8988T (cell line): ENCODE measurements at regions not wholly inside any gene's neighbourhood (a gene's known extent, or its start where the extent isn't known, plus 50 kb on each side); places are given as distances from the start of the nearest gene placed in this dataset.

Experiments used
- DNase-seq: peaks from one replicate; pipeline ENCODE4 v3.0.0; 2011

DNA sequence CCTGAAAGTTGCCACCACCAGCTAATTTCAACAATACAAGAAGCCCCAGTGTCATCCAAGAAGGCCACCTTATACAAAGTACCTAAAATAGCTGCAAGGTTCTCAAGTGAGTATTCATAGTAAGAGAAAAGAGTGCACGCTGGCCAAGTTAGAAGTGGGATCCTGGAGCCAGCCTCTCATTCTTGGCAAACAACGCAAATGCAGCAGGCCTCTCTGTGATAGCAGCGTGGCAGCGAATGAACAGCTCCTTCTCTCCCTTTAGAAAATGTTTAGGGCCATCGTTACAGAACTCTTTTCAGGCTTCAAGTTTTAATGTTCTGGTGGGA, 78.0 kb upstream of the IFNG-AS1 start:
- DNase-seq = no peak

- DNase-seq = no peak
Observed at GRCh38 chr12:67911789-67912188, 77.5 kb upstream of the IFNG-AS1 start.

DNA sequence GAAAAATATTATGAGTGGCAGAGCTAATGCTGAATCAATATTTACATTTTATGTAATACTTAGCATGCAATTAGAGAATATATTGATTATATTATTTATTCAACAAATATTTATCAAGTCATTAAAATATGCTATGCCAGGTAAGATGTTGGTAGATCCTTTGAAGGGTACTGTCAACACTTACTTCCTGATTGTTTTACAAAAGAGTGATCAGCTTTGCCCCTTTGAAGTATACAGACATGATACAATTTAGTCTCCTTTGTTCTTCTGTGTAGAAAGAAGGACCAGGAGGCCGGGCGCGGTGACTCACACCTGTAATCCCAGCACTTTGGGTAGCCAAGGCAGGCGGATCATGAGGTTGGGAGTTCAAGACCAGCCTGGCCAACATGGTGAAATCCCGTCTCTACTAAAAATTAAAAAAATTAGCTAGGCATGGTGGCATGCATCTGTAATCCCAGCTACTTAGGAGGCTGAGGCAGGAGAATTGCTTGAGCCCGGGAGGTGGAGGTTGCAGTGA, 73.9 kb upstream of the IFNG-AS1 start:
- no peak for DNase-seq

DNA sequence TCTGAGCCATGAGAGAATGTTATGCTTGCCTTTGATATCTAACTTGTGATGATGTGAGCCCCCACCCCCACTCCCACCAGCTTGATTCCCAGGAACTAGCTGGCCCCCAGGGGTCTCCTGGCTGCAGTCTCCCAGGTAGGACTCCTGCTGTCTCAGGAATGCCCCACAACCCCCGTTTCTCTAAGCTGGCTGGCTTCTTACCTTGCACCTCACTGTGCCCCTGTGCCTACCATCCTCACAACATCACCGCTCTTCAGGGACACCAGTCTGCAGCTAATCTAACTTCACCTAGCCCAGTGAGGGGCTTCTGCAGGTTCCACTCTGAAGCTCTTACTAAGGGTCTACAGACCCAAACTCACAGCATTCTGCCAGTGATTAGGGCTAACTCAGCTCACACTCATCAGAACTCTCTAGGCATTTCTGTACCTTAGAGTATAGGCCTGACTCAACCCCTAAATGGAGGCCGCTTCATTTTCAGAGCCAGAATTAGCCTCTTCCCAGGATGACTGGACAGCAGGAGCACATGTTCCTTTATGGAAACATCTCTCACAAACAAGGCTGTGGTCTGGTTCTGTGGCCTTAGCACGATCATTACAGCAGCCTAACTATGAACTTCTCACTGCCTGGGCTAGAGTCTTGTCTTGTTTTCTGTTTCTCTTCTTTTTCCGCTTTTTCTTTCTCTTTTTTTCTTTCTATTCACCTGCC, 72.8 kb upstream of the IFNG-AS1 start:
- no peak for DNase-seq

GRCh38 chr12:67917811-67918210, 71.4 kb upstream of the IFNG-AS1 start:
- DNase-seq = no peak

DNA sequence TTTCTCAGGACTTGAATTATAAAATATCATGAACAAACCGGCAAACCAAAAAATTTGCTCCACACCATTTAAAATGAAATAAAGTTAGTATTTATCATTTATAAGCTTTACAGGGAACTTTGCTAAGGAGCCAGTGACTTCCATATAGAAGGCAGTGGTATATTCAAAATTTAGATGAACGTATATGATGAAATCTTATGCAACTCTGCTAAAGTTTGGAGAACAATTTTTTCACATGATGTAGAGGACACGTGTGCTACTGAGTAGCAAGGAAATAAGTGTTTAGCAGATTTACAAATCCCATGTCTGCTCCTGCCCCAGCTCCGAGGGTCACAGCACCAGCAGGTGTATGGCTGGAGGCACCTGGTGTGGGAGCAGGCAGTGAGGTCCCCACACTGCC, 70.8 kb upstream of the IFNG-AS1 start:
- no peak for DNase-seq

DNA sequence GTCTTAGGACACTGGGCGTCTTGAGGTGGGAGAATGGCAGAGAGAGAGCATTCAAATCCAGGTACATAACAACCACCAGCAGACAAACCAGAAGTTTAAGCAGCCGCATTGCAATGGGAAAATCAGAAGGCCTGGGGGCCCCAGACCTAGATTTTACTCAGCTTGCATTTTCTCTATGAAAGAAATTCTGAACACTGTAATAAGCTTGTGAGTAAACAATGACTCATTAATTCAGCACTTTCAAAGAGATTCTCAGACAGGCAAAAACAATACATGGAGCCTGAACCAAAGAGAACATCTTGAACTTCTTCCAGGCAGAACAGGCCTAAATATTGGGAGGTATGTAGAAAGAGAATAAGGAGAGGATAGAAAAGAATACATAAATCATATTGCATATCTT, 69.8 kb upstream of the IFNG-AS1 start:
- DNase-seq = no peak

GRCh38 chr12:67920413-67920812, 68.8 kb upstream of the IFNG-AS1 start:
- no peak for DNase-seq

- no peak for DNase-seq
Observed at GRCh38 chr12:67921286-67921685, 68.0 kb upstream of the IFNG-AS1 start.

DNA sequence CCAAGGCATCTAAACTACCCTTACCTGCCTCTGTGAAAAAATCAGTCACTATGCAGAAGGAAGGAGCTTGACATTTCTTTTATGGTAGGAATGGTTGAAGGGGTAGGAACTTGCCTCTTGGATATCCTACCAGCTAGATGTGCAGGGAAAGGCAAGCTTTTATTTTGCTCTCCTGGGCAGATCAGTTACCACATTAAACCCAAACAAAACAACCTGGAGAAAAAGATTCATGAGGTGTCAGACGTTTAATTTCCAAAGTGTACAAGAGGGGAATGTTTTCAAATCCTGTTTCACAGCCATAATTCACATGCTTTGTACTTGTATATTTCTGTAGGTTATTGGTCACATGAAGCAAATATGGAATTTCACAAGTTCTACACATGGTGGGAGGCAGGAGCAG, 67.0 kb upstream of the IFNG-AS1 start:
- DNase-seq = no peak

GRCh38 chr12:67925077-67925476, 64.2 kb upstream of the IFNG-AS1 start:
- no peak for DNase-seq

GRCh38 chr12:67925552-67925951, 63.7 kb upstream of the IFNG-AS1 start:
- DNase-seq = no peak

DNA sequence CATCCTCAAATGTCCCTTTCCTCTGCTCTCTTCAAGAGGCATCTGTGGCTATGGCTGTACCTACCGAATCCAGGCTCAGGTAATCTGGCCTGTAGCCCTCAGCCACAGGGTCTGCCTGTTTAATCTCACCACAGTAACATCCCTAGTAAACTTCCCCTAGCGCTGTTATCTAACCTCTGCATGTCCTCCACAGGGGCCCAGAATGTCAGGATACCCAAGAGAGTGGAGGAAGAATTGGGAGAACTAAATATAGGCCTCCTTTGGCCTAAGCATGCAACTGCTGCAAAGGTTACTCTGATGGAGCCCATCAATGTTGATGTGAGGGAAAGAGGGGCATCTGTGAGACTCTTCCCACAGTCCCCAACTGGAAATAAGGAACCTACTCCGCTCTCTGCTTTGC, 63.2 kb upstream of the IFNG-AS1 start:
- no peak for DNase-seq

DNA sequence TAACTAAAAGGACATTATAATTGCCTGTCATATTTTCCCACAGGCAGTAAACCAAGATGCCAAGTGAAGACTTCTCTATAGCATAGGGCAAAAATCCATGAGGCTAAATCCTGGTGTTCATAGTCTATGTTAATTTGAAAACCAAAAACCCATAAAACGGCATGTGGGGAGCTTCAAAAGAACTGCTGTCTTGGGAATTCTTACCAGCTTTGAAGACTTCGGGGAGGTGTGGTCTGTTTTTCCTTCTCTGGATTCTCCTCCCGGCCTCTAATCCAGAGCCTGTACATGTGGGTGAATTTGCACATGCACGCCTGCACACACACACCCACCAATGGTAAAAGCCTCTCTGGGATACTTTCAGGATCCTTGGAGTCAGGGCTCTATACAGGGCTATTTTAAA, 61.9 kb upstream of the IFNG-AS1 start:
- no peak for DNase-seq

GRCh38 chr12:67927815-67928214, 61.4 kb upstream of the IFNG-AS1 start:
- no peak for DNase-seq

- DNase-seq = no peak
Observed at GRCh38 chr12:67928621-67929383, 60.4 kb upstream of the IFNG-AS1 start.

DNA sequence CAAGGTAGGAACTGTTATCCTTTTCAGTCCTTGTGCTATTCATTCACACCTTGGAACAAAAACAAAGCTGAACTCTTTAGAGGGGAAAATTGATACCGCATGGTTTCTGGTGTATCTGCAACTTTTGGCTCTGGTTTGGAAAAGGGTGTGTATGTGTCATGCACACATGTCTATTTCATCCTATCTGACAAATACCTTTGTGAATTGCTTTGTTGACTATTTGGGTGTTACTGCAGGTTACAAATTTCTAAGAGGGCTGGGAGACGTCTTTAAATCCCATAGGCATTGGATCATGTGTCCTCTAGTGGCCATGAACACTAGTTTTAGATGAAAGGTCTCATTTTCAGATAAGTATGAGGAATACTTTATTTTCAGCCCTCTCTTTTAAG, 59.9 kb upstream of the IFNG-AS1 start:
- no peak for DNase-seq

DNA sequence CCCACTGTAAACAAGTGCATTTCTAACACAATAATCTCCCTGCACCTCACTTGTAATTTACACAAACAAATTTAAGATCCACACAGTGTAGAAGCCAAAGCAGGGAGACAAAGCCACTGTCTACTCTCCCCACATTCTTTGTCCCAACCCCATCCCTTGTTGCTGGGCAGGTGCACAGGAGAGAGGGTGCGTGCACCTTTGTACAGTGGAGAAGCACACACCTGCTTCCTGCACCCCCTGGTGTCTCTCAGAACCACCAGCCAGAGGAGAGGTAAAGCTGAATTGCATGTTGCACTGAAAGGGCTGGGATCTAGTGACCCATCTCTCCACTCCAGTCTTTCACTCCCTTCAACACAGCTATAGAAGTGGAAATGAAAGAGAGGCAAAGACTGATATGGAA, 51.4 kb upstream of the IFNG-AS1 start:
- DNase-seq = no peak
